Naive thymus-derived CD4-positive, alpha-beta T cell (primary cell): ENCODE measurements at regions not wholly inside any gene's neighbourhood (a gene's known extent, or its start where the extent isn't known, plus 50 kb on each side); places are given as distances from the start of the nearest gene placed in this dataset.
A peak's percentile ranks its signal among the peaks of the same experiment; 100 is the strongest.

Experiments used
- ATAC-seq: fragments of 150-1000 bp; cut with Tn5 transposase; 2 replicates; pipeline ENCODE4 v1.10.0; 2021; ENCODE audit warnings: mild to moderate bottlenecking, moderate library complexity
- CTCF ChIA-PET: fragments of 350-600 bp; sonication (Branson Sonifier 250); formaldehyde crosslinking; loops from one replicate; lab custom pipeline; 2021; ENCODE audit warnings: antibody characterized with exemption; lab: Charles Lee
- POLR2A ChIA-PET: fragments of 350-600 bp; sonication (Branson Sonifier 250); formaldehyde crosslinking; loops from one replicate; lab custom pipeline; 2021; ENCODE audit warnings: antibody characterized with exemption, inconsistent platforms; lab: Charles Lee
- DNase-seq, 9 donors: peaks; one replicate each; pipeline versions ENCODE4 v3.0.0 to v3.0.0-alpha.2; 2020 to 2022; ENCODE audit warnings: mixed read lengths in 1 of 9
- H3K27ac ChIP-seq: one replicate; pipeline ENCODE4 v1.7.0; 2013; ENCODE audit warnings: mild to moderate bottlenecking, low read depth, low read length, moderate library complexity
- H3K27me3 ChIP-seq, 2 donors: one replicate each; pipeline ENCODE4 v1.7.0; 2013; ENCODE audit warnings: low read length in 2 of 2, mild to moderate bottlenecking in 2 of 2, moderate library complexity in 2 of 2; ENCODE audit not compliant: control insufficient read depth in 2 of 2, insufficient read depth in 2 of 2
- H3K36me3 ChIP-seq, 3 experiments: 1 replicate in 2 of 3; 2 replicates in 1 of 3; pipeline ENCODE4 v1.7.0; 2013; ENCODE audit warnings: low read length in 3 of 3, mild to moderate bottlenecking in 3 of 3, moderate library complexity in 1 of 3; ENCODE audit not compliant: insufficient read depth in 3 of 3, control insufficient read depth in 2 of 3
- H3K4me1 ChIP-seq, 2 donors: one replicate each; pipeline ENCODE4 v1.7.0; 2013; ENCODE audit warnings: low read length in 2 of 2, mild to moderate bottlenecking in 2 of 2, moderate library complexity in 1 of 2; ENCODE audit not compliant: control insufficient read depth in 2 of 2, insufficient read depth in 2 of 2
- H3K4me3 ChIP-seq: 2 replicates; pipeline ENCODE4 v1.7.0; 2013; ENCODE audit warnings: mild to moderate bottlenecking, low read length
- H3K9me3 ChIP-seq, 3 experiments: 1 replicate in 2 of 3; 2 replicates in 1 of 3; pipeline ENCODE4 v1.7.0; 2013; ENCODE audit warnings: low read length in 3 of 3; ENCODE audit not compliant: control insufficient read depth in 2 of 3
- H3K27ac Mint-ChIP-seq, 9 donors: one replicate each; pipeline ENCODE4 v1.8.0; 2020 to 2022; ENCODE audit warnings: mixed read lengths in 9 of 9, mild to moderate bottlenecking in 8 of 9, moderate library complexity in 5 of 9, inconsistent platforms in 2 of 9
- H3K27me3 Mint-ChIP-seq, 5 donors: one replicate each; pipeline ENCODE4 v1.8.0; 2021 to 2022; ENCODE audit warnings: mixed read lengths in 5 of 5, mild to moderate bottlenecking in 1 of 5
- H3K36me3 Mint-ChIP-seq, 5 donors: one replicate each; pipeline ENCODE4 v1.8.0; 2020 to 2022; ENCODE audit warnings: mixed read lengths in 5 of 5, mild to moderate bottlenecking in 3 of 5, inconsistent platforms in 1 of 5
- H3K4me1 Mint-ChIP-seq, 7 donors: one replicate each; pipeline ENCODE4 v1.8.0; 2020 to 2022; ENCODE audit warnings: mixed read lengths in 7 of 7, mild to moderate bottlenecking in 3 of 7, inconsistent platforms in 1 of 7
- H3K4me3 Mint-ChIP-seq, 10 donors: one replicate each; pipeline ENCODE4 v1.8.0; 2020 to 2022; ENCODE audit warnings: mild to moderate bottlenecking in 10 of 10, mixed read lengths in 10 of 10, moderate library complexity in 6 of 10, inconsistent platforms in 2 of 10
- H3K9me3 Mint-ChIP-seq, 11 donors: one replicate each; pipeline ENCODE4 v1.8.0; 2020 to 2022; ENCODE audit warnings: mixed read lengths in 11 of 11, mild to moderate bottlenecking in 4 of 11, inconsistent platforms in 1 of 11, moderate library complexity in 1 of 11
- intact Hi-C, 2 donors: fragments of 100-400 bp; cut with micrococcal nuclease; formaldehyde crosslinking; loops; one replicate each; pipeline ENCODE4 v1.15.1; 2023

- ATAC-seq: no peak
- intact Hi-C loops: no loop called here
- peaks cover 0 to 13% (median 5%) of the 10 kb centered on the region in 7 donors for H3K4me1 Mint-ChIP-seq
- H3K4me3 Mint-ChIP-seq: no peak overlapping the region
- no peak overlapping the region for H3K27ac ChIP-seq
- H3K4me3 ChIP-seq: no peak overlapping the region
- ChIA-PET POLR2A (interaction anchor here (0.6 kb wide), 1 partner anchor 571 kb away, joined by 3 read pairs; no protein-coding TSS in a partner anchor), CTCF (interaction anchor here (1.0 to 4.4 kb wide), 7 partner anchors 9 to 210 kb away, joined by 4 to 54 read pairs (median 6); no protein-coding TSS in a partner anchor)
- H3K27me3 Mint-ChIP-seq: peaks cover 0 to 27% (median 5%) of the 10 kb centered on the region in 5 donors
- no peaks in the 10 kb centered on the region for H3K27me3 ChIP-seq
- DNase-seq: no peak
- no peaks in the 10 kb centered on the region for H3K36me3 ChIP-seq
- peak overlapping the region in 2 of 9 donors; percentile 41 to 55 for H3K27ac Mint-ChIP-seq
- no peaks in the 10 kb centered on the region for H3K36me3 Mint-ChIP-seq
- H3K4me1 ChIP-seq: peaks cover 0 to 21% of the 10 kb centered on the region in 2 donors
- no peaks in the 10 kb centered on the region for H3K9me3 ChIP-seq
- no peaks in the 10 kb centered on the region for H3K9me3 Mint-ChIP-seq
Measured at GRCh38 chr22:22746963-22747933, 102.8 kb downstream of the GGTLC2 start.

GRCh38 chr22:22748297-22748743 is 103.9 kb downstream of the GGTLC2 start:
- Histone ChIP-seq H3K4me1 (peaks cover 6 to 30% of the 10 kb centered on the region in 2 donors), H3K27me3 (no peaks in the 10 kb centered on the region), H3K27ac (no peak overlapping the region), H3K9me3 (no peaks in the 10 kb centered on the region), H3K4me3 (no peak overlapping the region), H3K36me3 (no peaks in the 10 kb centered on the region)
- Mint-ChIP-seq H3K36me3 (no peaks in the 10 kb centered on the region), H3K4me3 (no peak overlapping the region), H3K27me3 (peaks cover 0 to 19% (median 4%) of the 10 kb centered on the region in 5 donors), H3K27ac (peak overlapping the region in 2 of 9 donors; percentile 21 to 34), H3K9me3 (no peaks in the 10 kb centered on the region), H3K4me1 (peaks cover 2 to 23% (median 15%) of the 10 kb centered on the region in 7 donors)
- POLR2A ChIA-PET: no interaction called here
- DNase-seq (peak in 6 of 9 donors; percentile 17 to 34 (median 26)), ATAC-seq (peak; percentile 78)
- intact Hi-C loops: loop anchor here in 1 of 2 donors (1.0 kb wide), 2 partner anchors 38 to 61 kb away; no protein-coding TSS in a partner anchor
- CTCF ChIA-PET: interaction anchor here (1.5 to 9.5 kb wide), 3 partner anchors 11 to 133 kb away, joined by 3 to 148 read pairs (median 4); no protein-coding TSS in a partner anchor

DNA sequence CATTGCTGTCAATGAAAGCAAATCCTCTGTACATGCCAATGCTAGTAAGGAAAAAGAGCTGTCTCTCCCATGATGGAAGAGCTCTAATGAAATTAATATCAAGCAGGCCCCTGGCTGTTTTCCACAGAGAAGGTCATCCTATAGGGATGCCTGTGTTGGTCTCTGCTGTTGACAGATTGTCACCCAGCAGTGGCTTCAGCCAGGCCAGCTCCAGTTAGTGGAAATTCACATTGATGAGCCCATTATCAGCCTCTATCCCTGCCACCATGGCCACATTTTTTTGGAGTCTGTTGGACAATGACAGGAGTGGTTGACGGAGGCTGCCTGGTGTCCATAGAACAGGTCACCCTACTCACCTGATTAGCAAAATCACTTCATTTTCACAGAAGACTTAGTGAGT is 104.3 kb downstream of the GGTLC2 start:
- Mint-ChIP-seq H3K36me3 (no peaks in the 10 kb centered on the region), H3K27me3 (peaks cover 0 to 16% (median 0%) of the 10 kb centered on the region in 5 donors), H3K4me1 (peaks cover 4 to 28% (median 20%) of the 10 kb centered on the region in 7 donors), H3K4me3 (no peak overlapping the region), H3K27ac (no peak overlapping the region), H3K9me3 (no peaks in the 10 kb centered on the region)
- ChIA-PET CTCF (interaction anchor here (1.5 to 9.5 kb wide), 3 partner anchors 11 to 133 kb away, joined by 3 to 148 read pairs (median 4); no protein-coding TSS in a partner anchor), POLR2A (no interaction called here)
- ATAC-seq: no peak
- Histone ChIP-seq H3K4me3 (no peak overlapping the region), H3K27me3 (no peaks in the 10 kb centered on the region), H3K27ac (no peak overlapping the region), H3K4me1 (peaks cover 10 to 34% of the 10 kb centered on the region in 2 donors), H3K9me3 (no peaks in the 10 kb centered on the region), H3K36me3 (no peaks in the 10 kb centered on the region)
- intact Hi-C loops: loop anchor here in 1 of 2 donors (1.0 kb wide), 2 partner anchors 38 to 61 kb away; no protein-coding TSS in a partner anchor
- DNase-seq: no peak

DNA sequence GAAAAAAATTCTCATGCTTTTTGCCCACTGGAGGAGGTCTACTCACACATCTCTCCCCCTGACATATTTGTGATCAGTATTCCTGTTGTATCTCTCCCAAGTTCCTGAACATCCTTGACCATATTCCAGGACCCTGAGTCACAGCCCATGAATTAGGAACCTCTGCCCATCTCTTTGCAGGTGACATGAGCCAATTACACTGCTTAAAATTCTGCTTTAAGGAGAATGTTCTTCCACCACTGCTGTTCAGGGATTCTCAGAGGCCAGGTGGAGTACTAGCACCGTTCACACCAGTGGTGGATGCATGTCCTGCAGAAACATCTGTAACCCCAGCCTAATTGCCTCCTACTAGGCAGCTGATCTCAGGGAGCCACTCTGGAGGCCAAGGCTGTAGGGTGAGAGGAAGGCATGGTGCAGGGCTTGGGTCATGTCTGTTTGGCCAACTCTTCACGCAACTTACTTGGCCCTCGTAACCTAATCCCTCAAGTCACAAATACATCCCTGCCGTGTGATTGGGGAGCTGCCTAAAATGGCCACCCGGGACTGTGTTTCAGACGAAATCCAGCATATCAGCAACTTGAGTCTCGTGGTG is 104.8 kb downstream of the GGTLC2 start:
- Histone ChIP-seq H3K36me3 (no peaks in the 10 kb centered on the region), H3K27me3 (no peaks in the 10 kb centered on the region), H3K9me3 (no peaks in the 10 kb centered on the region), H3K4me3 (no peak overlapping the region), H3K27ac (no peak overlapping the region), H3K4me1 (peaks cover 11 to 39% of the 10 kb centered on the region in 2 donors)
- H3K36me3 Mint-ChIP-seq: no peaks in the 10 kb centered on the region
- ChIA-PET POLR2A (interaction anchor here (0.6 kb wide), 1 partner anchor 99 kb away, joined by 4 read pairs; no protein-coding TSS in a partner anchor), CTCF (interaction anchor here (0.7 to 9.5 kb wide), 5 partner anchors 10 to 212 kb away, joined by 3 to 148 read pairs (median 3); no protein-coding TSS in a partner anchor)
- no peaks in the 10 kb centered on the region for H3K9me3 Mint-ChIP-seq
- H3K4me1 Mint-ChIP-seq: peaks cover 4 to 33% (median 24%) of the 10 kb centered on the region in 7 donors
- ATAC-seq (no peak), DNase-seq (no peak)
- peaks cover 0 to 12% (median 0%) of the 10 kb centered on the region in 5 donors for H3K27me3 Mint-ChIP-seq
- intact Hi-C loops: no loop called here
- peak overlapping the region in 1 of 9 donors; percentile 50 for H3K27ac Mint-ChIP-seq
- H3K4me3 Mint-ChIP-seq: no peak overlapping the region

- H3K9me3 Mint-ChIP-seq: no peaks in the 10 kb centered on the region
- Histone ChIP-seq H3K9me3 (no peaks in the 10 kb centered on the region), H3K27me3 (no peaks in the 10 kb centered on the region), H3K36me3 (no peaks in the 10 kb centered on the region), H3K4me1 (peaks cover 11 to 49% of the 10 kb centered on the region in 2 donors), H3K4me3 (no peak overlapping the region), H3K27ac (no peak overlapping the region)
- H3K27me3 Mint-ChIP-seq: peaks cover 0 to 5% (median 0%) of the 10 kb centered on the region in 5 donors
- peak overlapping the region in 2 of 9 donors; percentile 50 to 86 for H3K27ac Mint-ChIP-seq
- ChIA-PET CTCF (interaction anchor here (0.6 to 9.5 kb wide), 5 partner anchors 29 to 382 kb away, joined by 3 to 148 read pairs (median 3); no protein-coding TSS in a partner anchor), POLR2A (interaction anchor here (0.6 kb wide), 1 partner anchor 97 kb away, joined by 4 read pairs; no protein-coding TSS in a partner anchor)
- DNase-seq: no peak
- intact Hi-C loops: loop anchor here in 1 of 2 donors (5.0 kb wide), 1 partner anchor 192 kb away; no protein-coding TSS in a partner anchor
- ATAC-seq: no peak
- peaks cover 4 to 36% (median 27%) of the 10 kb centered on the region in 7 donors for H3K4me1 Mint-ChIP-seq
- no peaks in the 10 kb centered on the region for H3K36me3 Mint-ChIP-seq
- H3K4me3 Mint-ChIP-seq: no peak overlapping the region
Measured at GRCh38 chr22:22750335-22751042, 106.1 kb downstream of the GGTLC2 start.
